ENCODE measurements at regions not wholly inside any gene's neighbourhood (a gene's known extent, or its start where the extent isn't known, plus 50 kb on each side); places are given as distances from the start of the nearest gene placed in this dataset.

- no peaks in the 10 kb centered on the region for H3K4me1 ChIP-seq
- no peak overlapping the region for H3K4me3 ChIP-seq
- no peaks in the 10 kb centered on the region for H3K36me3 ChIP-seq
- H3K27ac ChIP-seq, result no peak overlapping the region
- H3K9me3 ChIP-seq, result no peaks in the 10 kb centered on the region
- H3K27me3 ChIP-seq, result no peaks in the 10 kb centered on the region
- TF ChIP-seq POLR2A (IDR thresholded peaks at IDR 0.05), result no peak
- TF ChIP-seq, protein P1, sequence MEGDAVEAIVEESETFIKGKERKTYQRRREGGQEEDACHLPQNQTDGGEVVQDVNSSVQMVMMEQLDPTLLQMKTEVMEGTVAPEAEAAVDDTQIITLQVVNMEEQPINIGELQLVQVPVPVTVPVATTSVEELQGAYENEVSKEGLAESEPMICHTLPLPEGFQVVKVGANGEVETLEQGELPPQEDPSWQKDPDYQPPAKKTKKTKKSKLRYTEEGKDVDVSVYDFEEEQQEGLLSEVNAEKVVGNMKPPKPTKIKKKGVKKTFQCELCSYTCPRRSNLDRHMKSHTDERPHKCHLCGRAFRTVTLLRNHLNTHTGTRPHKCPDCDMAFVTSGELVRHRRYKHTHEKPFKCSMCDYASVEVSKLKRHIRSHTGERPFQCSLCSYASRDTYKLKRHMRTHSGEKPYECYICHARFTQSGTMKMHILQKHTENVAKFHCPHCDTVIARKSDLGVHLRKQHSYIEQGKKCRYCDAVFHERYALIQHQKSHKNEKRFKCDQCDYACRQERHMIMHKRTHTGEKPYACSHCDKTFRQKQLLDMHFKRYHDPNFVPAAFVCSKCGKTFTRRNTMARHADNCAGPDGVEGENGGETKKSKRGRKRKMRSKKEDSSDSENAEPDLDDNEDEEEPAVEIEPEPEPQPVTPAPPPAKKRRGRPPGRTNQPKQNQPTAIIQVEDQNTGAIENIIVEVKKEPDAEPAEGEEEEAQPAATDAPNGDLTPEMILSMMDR (IDR thresholded peaks at IDR 0.05), result peak in 3 of 6 experiments; percentile 22 to 45 (median 42)
- DNase-seq, result no peak
Observed at GRCh38 chr7:16114633-16115032, 306.7 kb downstream of the CRPPA start.

- TF ChIP-seq, protein P1 (IDR thresholded peaks at IDR 0.05), result no peak
- TF ChIP-seq POLR2A (IDR thresholded peaks at IDR 0.05), result no peak
- H3K4me3 ChIP-seq, result no peak overlapping the region
- H3K9me3 ChIP-seq, result no peaks in the 10 kb centered on the region
- no peaks in the 10 kb centered on the region for H3K27me3 ChIP-seq
- H3K4me1 ChIP-seq, result no peaks in the 10 kb centered on the region
- H3K27ac ChIP-seq, result no peak overlapping the region
- no peaks in the 10 kb centered on the region for H3K36me3 ChIP-seq
- no peak for DNase-seq
Observed at GRCh38 chr7:16114071-16114470, 307.3 kb downstream of the CRPPA start.

DNA sequence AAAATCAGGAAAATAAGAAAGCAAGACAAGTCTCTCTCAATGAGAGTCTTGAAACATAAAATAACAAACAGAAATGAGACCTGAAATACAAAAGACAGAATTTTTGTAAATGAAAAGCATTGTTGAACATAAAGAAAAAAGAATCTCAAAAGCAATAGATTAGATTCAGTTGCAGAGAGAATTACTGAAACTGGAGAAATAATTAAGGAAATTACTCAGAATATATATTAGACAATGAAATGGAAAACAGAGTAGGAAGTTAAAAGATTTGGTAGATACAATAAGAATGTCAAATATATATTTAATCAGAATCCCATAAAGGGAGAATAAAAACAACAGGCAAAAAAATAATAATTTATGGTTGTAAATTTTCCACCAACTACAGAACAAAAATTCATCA lies 308.3 kb downstream of the CRPPA start:
- Histone ChIP-seq H3K27me3 (no peaks in the 10 kb centered on the region), H3K4me1 (no peaks in the 10 kb centered on the region), H3K4me3 (no peak overlapping the region), H3K27ac (no peak overlapping the region), H3K9me3 (no peaks in the 10 kb centered on the region), H3K36me3 (no peaks in the 10 kb centered on the region)
- TF ChIP-seq, protein P1 (IDR thresholded peaks at IDR 0.05), result no peak
- TF ChIP-seq POLR2A (IDR thresholded peaks at IDR 0.05), result no peak
- no peak for DNase-seq

GRCh38 chr7:16106869-16107268 lies 314.5 kb downstream of the CRPPA start:
- Histone ChIP-seq H3K9me3 (peaks cover 0 to 11% (median 0%) of the 10 kb centered on the region in 4 donors), H3K27me3 (no peaks in the 10 kb centered on the region), H3K4me1 (no peaks in the 10 kb centered on the region), H3K36me3 (no peaks in the 10 kb centered on the region), H3K27ac (no peak overlapping the region), H3K4me3 (no peak overlapping the region)
- TF ChIP-seq POLR2A (IDR thresholded peaks at IDR 0.05), result no peak
- TF ChIP-seq, protein P1 (IDR thresholded peaks at IDR 0.05), result no peak
- no peak for DNase-seq

DNA sequence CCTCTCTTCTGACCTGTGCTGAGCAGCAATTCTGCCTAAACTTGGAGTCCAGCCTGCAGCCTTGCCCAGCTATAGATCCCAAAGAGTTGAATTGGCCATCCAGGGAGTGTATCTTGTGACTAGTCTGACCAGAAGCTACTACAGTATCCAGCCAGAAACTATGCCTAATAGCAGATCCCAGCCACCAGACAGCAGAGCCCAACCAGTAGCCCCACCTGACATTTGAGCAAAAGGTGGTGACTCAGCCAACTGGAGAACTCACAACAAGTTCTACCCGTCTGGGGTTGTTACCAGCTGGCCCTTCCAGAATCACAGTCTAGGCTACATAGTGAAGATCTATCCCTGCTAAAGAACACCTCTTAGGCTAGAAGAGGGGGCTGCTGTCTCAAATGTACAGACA lies 315.0 kb downstream of the CRPPA start:
- Histone ChIP-seq H3K27me3 (no peaks in the 10 kb centered on the region), H3K27ac (no peak overlapping the region), H3K9me3 (peaks cover 0 to 11% (median 0%) of the 10 kb centered on the region in 4 donors), H3K4me1 (no peaks in the 10 kb centered on the region), H3K4me3 (no peak overlapping the region), H3K36me3 (no peaks in the 10 kb centered on the region)
- DNase-seq, result no peak
- TF ChIP-seq POLR2A (IDR thresholded peaks at IDR 0.05), result no peak
- TF ChIP-seq, protein P1 (IDR thresholded peaks at IDR 0.05), result no peak

- no peaks in the 10 kb centered on the region for H3K36me3 ChIP-seq
- no peak for DNase-seq
- H3K9me3 ChIP-seq, result no peaks in the 10 kb centered on the region
- H3K27me3 ChIP-seq, result no peaks in the 10 kb centered on the region
- H3K4me1 ChIP-seq, result no peaks in the 10 kb centered on the region
- TF ChIP-seq, protein P1 (IDR thresholded peaks at IDR 0.05), result no peak
- TF ChIP-seq POLR2A (IDR thresholded peaks at IDR 0.05), result no peak
- no peak overlapping the region for H3K4me3 ChIP-seq
- no peak overlapping the region for H3K27ac ChIP-seq
Observed at GRCh38 chr7:16099302-16099849, 322.0 kb downstream of the CRPPA start.
